Endodermal cell (in vitro differentiated cells): ENCODE measurements at regions not wholly inside any gene's neighbourhood (a gene's known extent, or its start where the extent isn't known, plus 50 kb on each side); places are given as distances from the start of the nearest gene placed in this dataset.

ENCODE experiments used
- DNase-seq: peaks from one replicate; pipeline ENCODE4 v3.0.0-alpha.2; 2017
- H3K27ac ChIP-seq: 2 replicates; pipeline ENCODE4 v1.5.1; 2013; ENCODE audit warnings: mild to moderate bottlenecking, low read depth, low read length, moderate library complexity
- H3K27me3 ChIP-seq: 2 replicates; pipeline ENCODE4 v1.6.1; 2013; ENCODE audit warnings: mild to moderate bottlenecking, low read length, moderate library complexity; ENCODE audit not compliant: insufficient read depth, control insufficient read depth, poor library complexity, severe bottlenecking
- H3K36me3 ChIP-seq: 2 replicates; pipeline ENCODE4 v1.7.0; 2013; ENCODE audit warnings: mild to moderate bottlenecking, low read length, moderate library complexity; ENCODE audit not compliant: control insufficient read depth, insufficient read depth
- H3K4me1 ChIP-seq: one replicate; pipeline ENCODE4 v1.7.0; 2013; ENCODE audit warnings: low read length; ENCODE audit not compliant: control insufficient read depth, insufficient read depth
- H3K4me3 ChIP-seq: 2 replicates; pipeline ENCODE4 v1.5.1; 2013; ENCODE audit warnings: mild to moderate bottlenecking, low read length, moderate library complexity
- H3K9ac ChIP-seq: 2 replicates; pipeline ENCODE4 v1.6.1; 2013; ENCODE audit warnings: mild to moderate bottlenecking, low read length, moderate library complexity; ENCODE audit not compliant: poor library complexity, severe bottlenecking; ENCODE audit errors: extremely low read depth
- H3K9me3 ChIP-seq: 2 replicates; pipeline ENCODE4 v1.6.1; 2013; ENCODE audit warnings: mild to moderate bottlenecking, low read length, moderate library complexity; ENCODE audit not compliant: control insufficient read depth
- H3K27ac Mint-ChIP-seq: 2 replicates; pipeline ENCODE4 v1.8.0; 2020; ENCODE audit warnings: mixed read lengths
- H3K27me3 Mint-ChIP-seq: 2 replicates; pipeline ENCODE4 v1.8.0; 2021; ENCODE audit warnings: mild to moderate bottlenecking, mixed read lengths; ENCODE audit not compliant: insufficient read depth
- H3K36me3 Mint-ChIP-seq: 2 replicates; pipeline ENCODE4 v1.8.0; 2020; ENCODE audit warnings: low read depth, mixed read lengths
- H3K4me1 Mint-ChIP-seq: 2 replicates; pipeline ENCODE4 v1.8.0; 2020; ENCODE audit warnings: mixed read lengths
- H3K4me3 Mint-ChIP-seq: 2 replicates; pipeline ENCODE4 v1.8.0; 2020; ENCODE audit warnings: mild to moderate bottlenecking, moderate library complexity, mixed read lengths
- H3K9me3 Mint-ChIP-seq: 2 replicates; pipeline ENCODE4 v1.8.0; 2020; ENCODE audit warnings: mild to moderate bottlenecking, mixed read lengths
- WGBS, 2 experiments: methylation state at CpG; one replicate each; pipeline versions ENCODE4 v1.1.5 to v1.1.7; 2013; ENCODE audit warnings: missing lambda C conversion rate in 2 of 2, mixed read lengths in 1 of 2; ENCODE audit not compliant: insufficient coverage in 1 of 2, insufficient read length in 1 of 2; 5-methylcytosine and 5-hydroxymethylcytosine counted together
- TF ChIP-seq, protein P1 (sequence below): fragments of 200-600 bp; sonication (generic); conservative IDR thresholded peaks from 2 replicates; pipeline ENCODE4 v1.5.0; 2021; ENCODE audit warnings: antibody characterized with exemption, mild to moderate bottlenecking

DNA sequence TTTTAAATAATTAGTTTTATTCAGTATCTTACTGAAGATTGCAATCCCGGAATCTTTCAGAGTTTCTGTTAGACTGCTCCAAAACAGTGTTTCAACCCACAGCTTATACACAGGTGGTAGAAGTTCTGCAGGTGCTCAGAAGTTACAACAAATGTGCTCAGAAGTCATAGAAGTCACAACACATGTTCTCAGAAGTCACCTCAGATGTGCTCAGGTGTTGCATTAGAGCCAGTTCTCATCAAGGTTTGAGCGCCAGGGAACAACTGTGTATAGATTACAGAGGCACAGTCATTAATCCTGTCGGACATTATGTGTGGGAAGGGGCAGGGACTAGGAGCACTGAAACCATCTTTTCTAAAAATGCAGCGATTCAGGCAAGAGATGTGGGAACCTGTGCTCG is 124.5 kb downstream of the ARSF start:
- DNase-seq, result no peak
- no peak overlapping the region for H3K27ac ChIP-seq
- no peak overlapping the region for H3K9ac ChIP-seq
- no peak overlapping the region for H3K4me3 Mint-ChIP-seq
- no peaks in the 10 kb centered on the region for H3K4me1 ChIP-seq
- H3K4me1 Mint-ChIP-seq, result peaks cover 5% of the 10 kb centered on the region
- H3K9me3 ChIP-seq, result no peaks in the 10 kb centered on the region
- H3K27me3 ChIP-seq, result no peaks in the 10 kb centered on the region
- no peaks in the 10 kb centered on the region for H3K36me3 ChIP-seq
- no peaks in the 10 kb centered on the region for H3K36me3 Mint-ChIP-seq
- no peak overlapping the region for H3K27ac Mint-ChIP-seq
- H3K27me3 Mint-ChIP-seq, result no peaks in the 10 kb centered on the region
- no peaks in the 10 kb centered on the region for H3K9me3 Mint-ChIP-seq
- TF ChIP-seq, protein P1, sequence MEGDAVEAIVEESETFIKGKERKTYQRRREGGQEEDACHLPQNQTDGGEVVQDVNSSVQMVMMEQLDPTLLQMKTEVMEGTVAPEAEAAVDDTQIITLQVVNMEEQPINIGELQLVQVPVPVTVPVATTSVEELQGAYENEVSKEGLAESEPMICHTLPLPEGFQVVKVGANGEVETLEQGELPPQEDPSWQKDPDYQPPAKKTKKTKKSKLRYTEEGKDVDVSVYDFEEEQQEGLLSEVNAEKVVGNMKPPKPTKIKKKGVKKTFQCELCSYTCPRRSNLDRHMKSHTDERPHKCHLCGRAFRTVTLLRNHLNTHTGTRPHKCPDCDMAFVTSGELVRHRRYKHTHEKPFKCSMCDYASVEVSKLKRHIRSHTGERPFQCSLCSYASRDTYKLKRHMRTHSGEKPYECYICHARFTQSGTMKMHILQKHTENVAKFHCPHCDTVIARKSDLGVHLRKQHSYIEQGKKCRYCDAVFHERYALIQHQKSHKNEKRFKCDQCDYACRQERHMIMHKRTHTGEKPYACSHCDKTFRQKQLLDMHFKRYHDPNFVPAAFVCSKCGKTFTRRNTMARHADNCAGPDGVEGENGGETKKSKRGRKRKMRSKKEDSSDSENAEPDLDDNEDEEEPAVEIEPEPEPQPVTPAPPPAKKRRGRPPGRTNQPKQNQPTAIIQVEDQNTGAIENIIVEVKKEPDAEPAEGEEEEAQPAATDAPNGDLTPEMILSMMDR, result no peak
- 86 to 94% methylated on average over 4 to 5 of the region's 5 CpGs for WGBS, 2 experiments
- H3K4me3 ChIP-seq, result no peak overlapping the region
